ENCODE measurements at regions not wholly inside any gene's neighbourhood (a gene's known extent, or its start where the extent isn't known, plus 50 kb on each side); places are given as distances from the start of the nearest gene placed in this dataset.

- WGBS (ENCODE audit: low lambda C conversion rate): 14% methylated on average over 1 of the region's 1 CpG
- no peaks in the 10 kb centered on the region for H3K79me2 ChIP-seq (ENCODE audit: insufficient read depth, low read length)
- no peak overlapping the region for H3K27ac ChIP-seq (ENCODE audit: extremely low read length, insufficient read depth, low read length)
- FAIRE-seq (no peak), DNase-seq (ENCODE audit: low spot score) (no peak), ATAC-seq (no peak)
- H3K27me3 ChIP-seq (ENCODE audit: control insufficient read depth in 1 of 2, insufficient read depth in 2 of 2, low read length in 2 of 2): no peaks in the 10 kb centered on the region
- BruUV-seq (replicated peaks): no TSS peak
- no peaks in the 10 kb centered on the region for H4K20me1 ChIP-seq (ENCODE audit: insufficient read depth, low read length)
- TF ChIP-seq SPEN (CRISPR knock-in tag; IDR thresholded peaks at IDR 0.05; ENCODE audit: low read depth) (no peak), ZNF704 (CRISPR knock-in tag; IDR thresholded peaks at IDR 0.05; ENCODE audit: borderline replicate concordance) (no peak), ZBED4 (CRISPR knock-in tag; IDR thresholded peaks at IDR 0.05; ENCODE audit: borderline replicate concordance) (no peak), MBNL3 (CRISPR knock-in tag; conservative IDR thresholded peaks at IDR 0.05) (no peak), SAFB2 (CRISPR knock-in tag; IDR thresholded peaks at IDR 0.05; ENCODE audit: borderline replicate concordance, low read depth) (no peak), BRCA1 (CRISPR knock-in tag; IDR thresholded peaks at IDR 0.05) (no peak), TAF1 (CRISPR knock-in tag; IDR thresholded peaks at IDR 0.05) (no peak), RBM22 (optimal IDR thresholded peaks at IDR 0.05; ENCODE audit: low read length) (no peak), SNRNP70 (IDR thresholded peaks at IDR 0.05; ENCODE audit: low read depth, low read length) (no peak), FOXP4 (CRISPR knock-in tag; IDR thresholded peaks at IDR 0.05) (no peak), CCAR2 (optimal IDR thresholded peaks at IDR 0.05; ENCODE audit: low read depth, low read length) (no peak), ZNF644 (CRISPR knock-in tag; IDR thresholded peaks at IDR 0.05; ENCODE audit: low read depth) (no peak), AHDC1 (CRISPR knock-in tag; IDR thresholded peaks at IDR 0.05; ENCODE audit: borderline replicate concordance) (no peak)
- no peak overlapping the region for H3K4me3 ChIP-seq (replicated peaks in 1 of 3; ENCODE audit: insufficient read depth in 1 of 3, low read depth in 2 of 3, low read length in 3 of 3)
- intact Hi-C loops (cut with micrococcal nuclease; ENCODE audit: unreplicated experiment): no loop called here
- no peak overlapping the region for H3K9ac ChIP-seq (ENCODE audit: insufficient read depth, low read depth, low read length)
- POLR2A ChIA-PET: no interaction called here
- H3K4me2 ChIP-seq (ENCODE audit: low read depth, low read length): no peak overlapping the region
- H2AFZ ChIP-seq (ENCODE audit: low read length): no peak overlapping the region
- no peaks in the 10 kb centered on the region for H3K36me3 ChIP-seq (replicated peaks in 1 of 2; ENCODE audit: control insufficient read depth in 1 of 2, insufficient read depth in 2 of 2, low read length in 2 of 2)
- CTCF ChIA-PET (ENCODE audit: low intra/inter-chr PET ratio, low total read pairs): no interaction called here
- in situ Hi-C loops (cut with HindIII; ENCODE audit: extremely low pct_ligation_motif_present, low pct_unique_long_range_greater_than_20kb): no loop called here
- H3K4me1 ChIP-seq (ENCODE audit: insufficient read depth, low read length): no peaks in the 10 kb centered on the region
- peaks cover 89% of the 10 kb centered on the region for H3K9me3 ChIP-seq (ENCODE audit: low read length)
Measured at GRCh38 chr1:238191170-238191569, 300.4 kb upstream of the ZP4 start.
